IMR-90 (cell line): ENCODE measurements at regions not wholly inside any gene's neighbourhood (a gene's known extent, or its start where the extent isn't known, plus 50 kb on each side); places are given as distances from the start of the nearest gene placed in this dataset.
A peak's percentile ranks its signal among the peaks of the same experiment; 100 is the strongest.

Experiments
- ATAC-seq: fragments of 200-7000 bp; cut with Tn5 transposase; 2 replicates; pipeline ENCODE4 v1.9.1; 2020; ENCODE audit warnings: low read depth, mild to moderate bottlenecking, moderate library complexity
- BruUV-seq: library from RNA; stranded (reverse); fragments of 400-500 nt; replicated peaks from 2 replicates; lab custom pipeline; 2021; lab: Mats Ljungman, UMichigan
- CTCF ChIA-PET: fragments of 300-600 bp; formaldehyde crosslinking; extraction: SDS; loops from one replicate; lab custom pipeline; 2021; ENCODE audit warnings: antibody characterized with exemption; lab: Yijun Ruan, JAX
- POLR2A ChIA-PET: fragments of 300-600 bp; sonication (Branson Sonifier 250); formaldehyde crosslinking; loops from one replicate; lab custom pipeline; 2022; ENCODE audit warnings: antibody characterized with exemption; ENCODE audit not compliant: unreplicated experiment; lab: Charles Lee
- DNase-seq: peaks from one replicate; pipeline ENCODE4 v3.0.0; 2013
- H2AFZ ChIP-seq: replicated peaks from 2 replicates; pipeline ENCODE3; 2013; ENCODE audit warnings: low read length, mild to moderate bottlenecking; ENCODE audit not compliant: poor library complexity
- H2AK5ac ChIP-seq: 2 replicates; pipeline ENCODE4 v1.6.1; 2013; ENCODE audit warnings: low read depth, low read length, inconsistent platforms
- H2AK9ac ChIP-seq: replicated peaks from 2 replicates; pipeline ENCODE3; 2013; ENCODE audit warnings: mild to moderate bottlenecking, low read depth, low read length, moderate library complexity; ENCODE audit not compliant: poor library complexity
- H2BK120ac ChIP-seq: 2 replicates; pipeline ENCODE4 v1.6.1; 2013; ENCODE audit warnings: low read depth, low read length, inconsistent platforms
- H2BK15ac ChIP-seq: 3 replicates; pipeline ENCODE4 v1.6.1; 2013; ENCODE audit warnings: low read depth, low read length, inconsistent platforms
- H2BK20ac ChIP-seq: 2 replicates; pipeline ENCODE4 v1.6.1; 2013; ENCODE audit warnings: low read depth, mild to moderate bottlenecking, inconsistent platforms, low read length, moderate library complexity
- H2BK5ac ChIP-seq: 2 replicates; pipeline ENCODE4 v1.6.1; 2013; ENCODE audit warnings: mild to moderate bottlenecking, low read depth, low read length, inconsistent platforms; ENCODE audit not compliant: poor library complexity, severe bottlenecking
- H3K14ac ChIP-seq: replicated peaks from 2 replicates; pipeline ENCODE4 v1.6.1; 2013; ENCODE audit warnings: low read depth, low read length, inconsistent platforms
- H3K18ac ChIP-seq: 2 replicates; pipeline ENCODE4 v1.6.1; 2013; ENCODE audit warnings: low read depth, low read length, control low read depth
- H3K23ac ChIP-seq: 2 replicates; pipeline ENCODE4 v1.6.1; 2013; ENCODE audit warnings: low read depth, low read length, inconsistent platforms
- H3K27ac ChIP-seq: 2 replicates; pipeline ENCODE4 v1.5.1; 2013; ENCODE audit warnings: mild to moderate bottlenecking, control low read depth, low read length; ENCODE audit not compliant: insufficient read depth
- H3K27me3 ChIP-seq: 2 replicates; pipeline ENCODE4 v1.6.1; 2013; ENCODE audit warnings: low read length; ENCODE audit not compliant: control insufficient read depth, insufficient read depth
- H3K36me3 ChIP-seq: 2 replicates; pipeline ENCODE4 v1.6.1; 2013; ENCODE audit warnings: low read length, mixed read lengths; ENCODE audit not compliant: control insufficient read depth, insufficient read depth
- H3K4ac ChIP-seq: 2 replicates; pipeline ENCODE4 v1.6.1; 2013; ENCODE audit warnings: low read depth, low read length, inconsistent platforms
- H3K4me1 ChIP-seq: 2 replicates; pipeline ENCODE4 v1.6.1; 2013; ENCODE audit warnings: low read length, mixed read lengths; ENCODE audit not compliant: control insufficient read depth, insufficient read depth
- H3K4me2 ChIP-seq: 2 replicates; pipeline ENCODE4 v1.6.1; 2013; ENCODE audit warnings: low read depth, mild to moderate bottlenecking, control low read depth, low read length, moderate library complexity
- H3K4me3 ChIP-seq: 2 replicates; pipeline ENCODE4 v1.5.1; 2013; ENCODE audit warnings: low read depth, mild to moderate bottlenecking, control low read depth, low read length, moderate library complexity; ENCODE audit not compliant: insufficient read depth
- H3K56ac ChIP-seq: 2 replicates; pipeline ENCODE4 v1.6.1; 2013; ENCODE audit warnings: low read length, inconsistent platforms; ENCODE audit not compliant: insufficient read depth; ENCODE audit errors: extremely low read depth
- H3K79me1 ChIP-seq, 2 experiments: 2 replicates each; pipeline ENCODE4 v1.6.1; 2013; ENCODE audit warnings: low read length in 2 of 2, inconsistent platforms in 1 of 2, low read depth in 1 of 2
- H3K9ac ChIP-seq: 2 replicates; pipeline ENCODE4 v1.6.1; 2013; ENCODE audit warnings: low read depth, low read length, control low read depth
- H3K9me1 ChIP-seq: 2 replicates; pipeline ENCODE4 v1.6.1; 2013; ENCODE audit warnings: low read length, inconsistent platforms; ENCODE audit not compliant: insufficient read depth
- H3K9me3 ChIP-seq: 2 replicates; pipeline ENCODE4 v1.6.1; 2013; ENCODE audit warnings: low read length; ENCODE audit not compliant: control insufficient read depth, insufficient read depth
- H4K20me1 ChIP-seq: 2 replicates; pipeline ENCODE4 v1.6.1; 2013; ENCODE audit warnings: low read length, inconsistent platforms; ENCODE audit not compliant: insufficient read depth
- H4K5ac ChIP-seq: 2 replicates; pipeline ENCODE4 v1.6.1; 2013; ENCODE audit warnings: mild to moderate bottlenecking, low read depth, low read length, control low read depth
- H4K8ac ChIP-seq, 2 experiments: 2 replicates each; pipeline ENCODE4 v1.6.1; 2013; ENCODE audit warnings: low read depth in 2 of 2, low read length in 2 of 2, control low read depth in 1 of 2, inconsistent platforms in 1 of 2
- H4K91ac ChIP-seq: 2 replicates; pipeline ENCODE4 v1.6.1; 2013; ENCODE audit warnings: low read depth, low read length, inconsistent platforms; ENCODE audit not compliant: insufficient read depth
- CHD1 ChIP-seq: IDR thresholded peaks from 2 replicates; pipeline ENCODE4 v1.6.1; 2012; ENCODE audit warnings: low read depth, low read length, improper control_type of control experiment
- MXI1 ChIP-seq: IDR thresholded peaks from 2 replicates; pipeline ENCODE4 v1.6.1; 2012; ENCODE audit warnings: low read depth, mild to moderate bottlenecking, low read length, moderate library complexity, borderline replicate concordance
- NFE2L2 ChIP-seq: fragments of 150-350 bp; IDR thresholded peaks from 2 replicates; pipeline ENCODE4 v1.6.1; 2016; ENCODE audit warnings: low read depth, mild to moderate bottlenecking, low read length
- WGBS, 2 experiments: methylation state at CpG; one replicate each; pipeline versions ENCODE4 v1.1.5 to v1.1.7; 2013; ENCODE audit warnings: missing lambda C conversion rate in 2 of 2; ENCODE audit not compliant: insufficient read length in 1 of 2; ENCODE audit errors: extremely low coverage in 2 of 2; 5-methylcytosine and 5-hydroxymethylcytosine counted together
- dilution Hi-C: fragments of 300-500 bp; cut with HindIII; formaldehyde crosslinking; loops from one replicate; pipeline ENCODE4 v1.14.3; 2018; ENCODE audit warnings: low sequenced_read_pairs; ENCODE audit not compliant: unreplicated experiment
- in situ Hi-C: fragments of 300-500 bp; cut with MboI; formaldehyde crosslinking; loops from 3 replicates; pipeline ENCODE4 v1.14.3; 2019; ENCODE audit warnings: low sequenced_read_pairs, inconsistent platforms, mixed read lengths
- intact Hi-C: fragments of 100-400 bp; cut with micrococcal nuclease; formaldehyde crosslinking; loops from 2 replicates; pipeline ENCODE4 v1.10.0; 2022

- Histone ChIP-seq H3K23ac (no peak overlapping the region), H2BK15ac (peak overlapping the region; percentile 67; the same call in 2 of the 3 replicates), H2AK9ac (no peak overlapping the region), H2BK120ac (peak overlapping the region; percentile 26), H3K27ac (peak overlapping the region; percentile 5; the same call in 1 of the 2 replicates), H3K27me3 (no peaks in the 10 kb centered on the region), H3K18ac (peak overlapping the region; percentile 30; the same call in 1 of the 2 replicates), H3K9me1 (peaks cover 7% of the 10 kb centered on the region), H2AK5ac (peak overlapping the region; percentile 37; the same call in 1 of the 2 replicates), H2BK20ac (peak overlapping the region; percentile 38), H2BK5ac (peak overlapping the region; percentile 55), H3K4me1 (peaks cover 12% of the 10 kb centered on the region), H3K79me1 (no peaks in the 10 kb centered on the region), H3K9ac (no peak overlapping the region), H3K56ac (no peak overlapping the region), H3K9me3 (no peaks in the 10 kb centered on the region), H3K14ac (peak overlapping the region; percentile 27; the same call in 1 of the 2 replicates), H4K5ac (no peak overlapping the region), H4K8ac (peak overlapping the region in 1 of 2 experiments; percentile 50; a peak in 2 of 4 replicates), H3K4ac (peak overlapping the region; percentile 51), H2AFZ (no peak overlapping the region), H4K20me1 (no peaks in the 10 kb centered on the region), H3K4me3 (no peak overlapping the region), H4K91ac (peak overlapping the region; percentile 21; the same call in 1 of the 2 replicates), H3K4me2 (peak overlapping the region; percentile 10; the same call in 1 of the 2 replicates), H3K36me3 (no peaks in the 10 kb centered on the region)
- in situ Hi-C loops (no loop called here), dilution Hi-C loops (loop anchor here (25.0 kb wide), 1 partner anchor 108 kb away; no protein-coding TSS in a partner anchor), intact Hi-C loops (no loop called here)
- WGBS, 2 experiments: no CpG with 5 or more reads among the region's 5 CpGs
- no peak for TF ChIP-seq MXI1
- TF ChIP-seq CHD1: no peak
- no peak for TF ChIP-seq NFE2L2
- ATAC-seq: no peak
- CTCF ChIA-PET: interaction anchor here (1.4 kb wide), 1 partner anchor 10 kb away, joined by 3 read pairs; no protein-coding TSS in a partner anchor
- DNase-seq: no peak
- POLR2A ChIA-PET: no interaction called here
- BruUV-seq: no TSS peak
These were observed 235.2 kb upstream of the IRF2BP2 start for GRCh38 chr1:234845097-234845660.
